Activated CD4-positive, alpha-beta T cell treated with anti-CD3 and anti-CD28 coated beads, Interleukin-2, amount 10 ng/mL, durations not matched to agents 7 days and 5 days (primary cell): ENCODE measurements at regions not wholly inside any gene's neighbourhood (a gene's known extent, or its start where the extent isn't known, plus 50 kb on each side); places are given as distances from the start of the nearest gene placed in this dataset.

Experiments
- CTCF ChIA-PET: fragments of 350-600 bp; sonication (Branson Sonifier 250); formaldehyde crosslinking; loops from one replicate; lab custom pipeline; 2021; ENCODE audit warnings: antibody characterized with exemption; lab: Charles Lee
- POLR2A ChIA-PET: fragments of 350-600 bp; sonication (Branson Sonifier 250); formaldehyde crosslinking; loops from one replicate; lab custom pipeline; 2021; ENCODE audit warnings: antibody characterized with exemption; lab: Charles Lee
- DNase-seq: peaks from one replicate; pipeline ENCODE4 v3.0.0-alpha.2; 2020
- H3K27ac Mint-ChIP-seq: one replicate; pipeline ENCODE4 v1.8.0; 2021; ENCODE audit warnings: mild to moderate bottlenecking, moderate library complexity, mixed read lengths
- H3K27me3 Mint-ChIP-seq: one replicate; pipeline ENCODE4 v1.8.0; 2021; ENCODE audit warnings: mixed read lengths
- H3K36me3 Mint-ChIP-seq: one replicate; pipeline ENCODE4 v1.8.0; 2021; ENCODE audit warnings: low read depth, mixed read lengths
- H3K4me1 Mint-ChIP-seq: one replicate; pipeline ENCODE4 v1.8.0; 2021; ENCODE audit warnings: mixed read lengths
- H3K4me3 Mint-ChIP-seq: one replicate; pipeline ENCODE4 v1.8.0; 2021; ENCODE audit warnings: mild to moderate bottlenecking, moderate library complexity, mixed read lengths
- H3K9me3 Mint-ChIP-seq: one replicate; pipeline ENCODE4 v1.8.0; 2021; ENCODE audit warnings: mixed read lengths

DNA sequence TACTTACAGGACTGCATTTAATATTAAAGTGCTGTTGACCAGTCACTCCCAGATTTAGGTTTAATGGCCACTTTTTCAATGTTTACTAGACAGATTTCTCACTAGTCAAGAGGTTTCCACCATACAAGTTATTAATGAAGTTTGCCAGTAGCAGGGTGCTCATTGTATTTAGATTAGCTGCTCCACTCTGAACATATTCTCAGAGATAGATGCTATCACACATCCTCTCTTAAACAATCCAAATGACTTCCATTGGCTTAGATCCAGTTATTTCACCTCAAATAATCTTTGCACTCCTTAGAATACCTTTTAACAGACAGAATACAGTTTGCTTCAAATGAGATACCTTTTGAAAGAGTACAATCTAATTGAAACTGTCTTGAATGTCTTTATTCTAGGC is 276.1 kb downstream of the HDGFL1 start:
- Mint-ChIP-seq H3K27ac (no peak overlapping the region), H3K9me3 (peaks cover 2% of the 10 kb centered on the region), H3K27me3 (no peaks in the 10 kb centered on the region), H3K36me3 (no peaks in the 10 kb centered on the region), H3K4me1 (no peaks in the 10 kb centered on the region), H3K4me3 (no peak overlapping the region)
- ChIA-PET CTCF (no interaction called here), POLR2A (no interaction called here)
- no peak for DNase-seq

DNA sequence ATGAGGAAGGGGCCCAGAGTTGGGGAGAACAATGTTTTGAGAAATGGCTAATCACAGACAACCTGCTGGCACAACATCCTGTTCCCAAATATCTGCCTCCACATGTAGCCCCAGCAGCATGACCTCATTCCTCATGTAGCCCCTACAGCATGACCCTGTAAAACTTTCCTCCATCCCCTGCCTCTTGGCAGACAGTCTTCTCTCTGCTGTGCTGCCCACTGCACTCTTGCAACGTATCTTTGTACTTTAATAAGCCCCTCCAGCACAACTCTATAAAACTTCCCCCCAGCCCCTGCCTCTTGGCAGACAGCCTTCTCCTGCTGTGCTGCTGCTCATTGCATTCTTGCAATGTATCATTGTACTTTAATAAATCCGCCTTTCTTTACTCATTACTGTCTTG is 278.8 kb downstream of the HDGFL1 start:
- Mint-ChIP-seq H3K27ac (no peak overlapping the region), H3K4me1 (no peaks in the 10 kb centered on the region), H3K4me3 (no peak overlapping the region), H3K27me3 (no peaks in the 10 kb centered on the region), H3K9me3 (no peaks in the 10 kb centered on the region), H3K36me3 (no peaks in the 10 kb centered on the region)
- POLR2A ChIA-PET, result no interaction called here
- CTCF ChIA-PET, result no interaction called here
- no peak for DNase-seq

DNA sequence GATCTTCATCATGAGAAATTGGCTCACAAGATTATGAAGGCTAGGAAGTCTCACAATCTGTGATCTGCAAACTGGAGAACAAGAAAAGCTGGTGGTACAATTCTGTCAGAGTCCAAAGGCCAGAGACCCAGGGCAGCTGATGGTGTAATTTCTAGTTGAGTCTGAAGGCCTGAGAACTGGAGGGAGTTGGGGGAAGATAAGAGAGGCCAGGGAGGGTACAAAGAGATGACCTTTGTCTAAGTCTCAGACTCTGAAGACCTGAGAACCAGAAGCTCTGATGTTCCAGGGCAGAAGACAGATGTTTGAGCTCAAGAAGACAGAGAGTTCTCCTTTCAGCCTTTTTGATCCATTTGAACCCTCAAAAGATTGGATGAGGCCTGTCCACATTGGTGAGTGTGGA is 280.6 kb downstream of the HDGFL1 start:
- DNase-seq, result no peak
- Mint-ChIP-seq H3K27ac (no peak overlapping the region), H3K4me3 (no peak overlapping the region), H3K9me3 (no peaks in the 10 kb centered on the region), H3K4me1 (no peaks in the 10 kb centered on the region), H3K36me3 (no peaks in the 10 kb centered on the region), H3K27me3 (no peaks in the 10 kb centered on the region)
- POLR2A ChIA-PET, result no interaction called here
- CTCF ChIA-PET, result no interaction called here

DNA sequence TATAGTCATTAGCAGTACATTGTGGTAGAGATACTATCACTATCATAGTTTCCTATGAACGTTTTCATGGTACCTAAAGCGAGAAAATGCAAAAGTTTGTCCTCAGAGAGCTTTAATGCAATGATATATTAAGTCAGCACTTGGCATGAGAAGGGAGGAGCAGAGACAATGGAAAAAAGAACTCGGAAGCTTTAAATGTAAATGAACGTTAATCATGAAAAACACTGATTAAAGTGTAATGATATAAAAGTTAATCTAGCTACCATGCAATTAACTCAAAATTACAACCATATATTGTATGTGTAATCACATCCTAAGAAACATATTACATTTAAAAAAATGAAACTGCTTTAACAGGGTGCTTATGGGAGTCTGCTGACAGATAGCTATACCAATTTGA is 282.7 kb downstream of the HDGFL1 start:
- H3K36me3 Mint-ChIP-seq, result no peaks in the 10 kb centered on the region
- POLR2A ChIA-PET, result no interaction called here
- no peak for DNase-seq
- no peak overlapping the region for H3K4me3 Mint-ChIP-seq
- no peaks in the 10 kb centered on the region for H3K4me1 Mint-ChIP-seq
- no peak overlapping the region for H3K27ac Mint-ChIP-seq
- no peaks in the 10 kb centered on the region for H3K9me3 Mint-ChIP-seq
- no peaks in the 10 kb centered on the region for H3K27me3 Mint-ChIP-seq
- CTCF ChIA-PET, result no interaction called here

DNA sequence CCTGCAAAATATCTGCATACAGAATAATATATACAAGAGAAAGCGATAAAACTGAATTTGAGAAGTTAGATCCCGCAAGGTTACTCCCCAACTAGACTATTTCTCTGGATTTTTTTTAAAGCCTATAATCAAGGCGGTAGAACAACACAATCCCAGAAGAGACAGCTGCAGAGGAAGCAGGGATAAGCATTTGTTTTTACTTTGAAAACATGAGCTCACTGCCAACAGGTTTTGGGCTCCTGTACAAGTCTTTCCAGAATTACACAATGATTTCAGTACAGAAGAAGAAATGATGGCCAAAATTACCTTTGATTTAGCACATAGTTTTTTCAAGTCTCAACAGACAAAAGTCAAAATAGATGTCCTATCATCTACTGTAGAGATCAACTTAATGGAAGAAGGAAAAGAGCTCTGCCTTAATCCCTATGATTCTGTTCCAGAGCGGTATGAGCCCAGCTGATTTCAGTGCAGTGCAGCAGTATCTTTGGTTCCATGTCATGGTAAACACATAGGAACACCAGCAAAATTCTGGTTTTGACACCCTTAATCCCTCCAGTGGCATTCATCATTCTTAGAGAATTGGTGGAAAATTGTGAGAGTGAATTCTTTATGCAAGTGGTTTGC is 304.3 kb downstream of the HDGFL1 start:
- ChIA-PET CTCF (interaction anchor here (0.6 to 0.7 kb wide), 2 partner anchors 16 to 252 kb away, joined by 3 to 7 read pairs; no protein-coding TSS in a partner anchor), POLR2A (no interaction called here)
- Mint-ChIP-seq H3K4me3 (no peak overlapping the region), H3K27ac (no peak overlapping the region), H3K36me3 (no peaks in the 10 kb centered on the region), H3K4me1 (no peaks in the 10 kb centered on the region), H3K9me3 (peaks cover 2% of the 10 kb centered on the region), H3K27me3 (no peaks in the 10 kb centered on the region)
- DNase-seq, result no peak

DNA sequence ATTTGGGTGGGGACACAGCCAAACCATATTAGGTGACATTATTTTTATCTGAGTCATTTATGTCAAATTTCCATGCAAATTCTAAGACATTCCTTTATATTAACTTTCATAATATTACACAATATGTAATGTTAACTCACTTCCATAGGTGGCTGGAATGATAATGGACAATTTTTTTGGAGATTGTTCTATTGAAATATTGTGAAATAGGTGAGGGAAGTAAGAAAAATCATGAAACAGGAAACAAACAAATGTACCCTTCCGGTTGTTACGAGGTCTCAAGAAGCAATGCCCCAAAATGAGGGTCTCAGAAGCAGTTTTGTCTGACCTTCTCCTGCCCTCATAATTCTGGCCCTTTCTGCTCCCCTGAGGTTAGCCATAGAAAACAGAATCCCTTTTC is 306.5 kb downstream of the HDGFL1 start:
- Mint-ChIP-seq H3K4me3 (no peak overlapping the region), H3K4me1 (no peaks in the 10 kb centered on the region), H3K27ac (no peak overlapping the region), H3K9me3 (peaks cover 2% of the 10 kb centered on the region), H3K36me3 (no peaks in the 10 kb centered on the region), H3K27me3 (no peaks in the 10 kb centered on the region)
- ChIA-PET POLR2A (no interaction called here), CTCF (no interaction called here)
- DNase-seq, result no peak

DNA sequence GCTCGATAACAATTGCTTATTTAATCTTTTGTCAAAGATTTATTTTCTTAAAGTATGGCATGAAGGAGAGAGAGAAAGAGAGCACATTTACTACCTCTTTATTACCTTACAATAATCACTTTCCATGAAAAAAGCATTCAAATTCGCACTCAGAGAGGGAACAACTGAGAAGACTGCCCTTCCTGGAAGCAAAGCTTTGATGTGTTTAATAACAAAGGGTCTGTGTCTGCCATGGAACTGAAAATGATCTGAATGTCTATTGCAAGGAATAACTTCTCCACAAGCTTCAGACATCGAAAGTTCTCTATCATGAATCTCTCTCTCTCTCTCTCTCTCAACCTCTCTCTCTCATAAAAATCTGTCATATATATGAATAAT is 308.9 kb downstream of the HDGFL1 start:
- ChIA-PET POLR2A (no interaction called here), CTCF (no interaction called here)
- Mint-ChIP-seq H3K27me3 (no peaks in the 10 kb centered on the region), H3K36me3 (no peaks in the 10 kb centered on the region), H3K27ac (no peak overlapping the region), H3K4me3 (no peak overlapping the region), H3K9me3 (peaks cover 2% of the 10 kb centered on the region), H3K4me1 (no peaks in the 10 kb centered on the region)
- no peak for DNase-seq

DNA sequence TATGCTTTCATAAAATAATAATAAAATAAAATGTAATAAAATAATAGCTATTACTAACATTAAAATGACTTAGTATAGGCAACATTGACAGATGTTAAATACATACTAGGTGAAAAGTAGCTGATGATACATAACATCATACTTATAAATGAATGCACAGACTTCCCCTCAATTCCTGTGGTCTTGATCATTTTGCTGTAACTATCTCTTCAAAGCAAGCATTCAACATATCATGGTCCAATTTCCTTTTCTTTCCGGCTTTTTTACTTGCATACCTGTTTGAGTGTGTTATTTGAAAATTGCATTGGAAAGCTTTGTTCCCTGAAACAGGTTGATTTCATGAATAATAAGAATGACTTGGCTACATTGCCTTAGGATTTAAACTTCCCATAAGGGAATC is 309.3 kb downstream of the HDGFL1 start:
- no peak for DNase-seq
- H3K4me1 Mint-ChIP-seq, result no peaks in the 10 kb centered on the region
- ChIA-PET CTCF (no interaction called here), POLR2A (no interaction called here)
- no peaks in the 10 kb centered on the region for H3K36me3 Mint-ChIP-seq
- no peak overlapping the region for H3K27ac Mint-ChIP-seq
- H3K4me3 Mint-ChIP-seq, result no peak overlapping the region
- H3K27me3 Mint-ChIP-seq, result no peaks in the 10 kb centered on the region
- H3K9me3 Mint-ChIP-seq, result peaks cover under 1% of the 10 kb centered on the region

DNA sequence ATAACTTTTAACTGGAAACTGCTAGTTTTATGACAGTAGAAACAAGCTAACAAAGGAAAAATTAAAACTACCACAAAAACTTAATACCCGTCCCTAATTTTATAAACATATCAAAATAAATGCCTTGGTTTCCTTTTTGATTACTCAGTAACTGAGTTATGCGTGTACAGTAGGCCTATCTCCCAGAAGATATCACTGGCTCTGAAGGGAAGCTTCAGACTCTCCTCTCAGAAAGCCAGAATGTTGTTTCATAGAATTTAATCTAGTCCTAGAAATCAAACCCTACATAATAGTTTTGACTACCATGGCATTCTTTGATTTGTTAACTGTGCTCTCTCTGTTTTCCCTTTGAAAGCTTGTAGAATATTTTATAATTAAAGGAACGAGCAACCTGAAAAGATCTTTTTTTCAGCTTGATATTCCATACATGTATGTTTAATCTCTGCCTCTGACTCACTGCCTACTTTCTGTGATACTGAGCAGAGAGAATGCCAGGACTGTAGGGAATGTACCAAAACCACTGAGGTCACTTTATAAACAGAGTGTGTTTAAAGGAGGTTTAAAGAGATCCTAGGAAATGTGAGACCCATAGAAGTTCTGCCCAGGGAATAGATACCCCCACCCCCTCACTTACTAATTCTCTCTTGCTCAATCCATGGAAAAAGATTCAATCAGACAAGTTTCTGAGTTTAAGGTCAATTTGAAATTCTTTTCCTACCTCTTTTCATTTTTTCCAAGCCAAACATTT is 311.5 kb downstream of the HDGFL1 start:
- no peaks in the 10 kb centered on the region for H3K36me3 Mint-ChIP-seq
- no peak for DNase-seq
- POLR2A ChIA-PET, result no interaction called here
- no peaks in the 10 kb centered on the region for H3K27me3 Mint-ChIP-seq
- H3K4me3 Mint-ChIP-seq, result no peak overlapping the region
- CTCF ChIA-PET, result no interaction called here
- H3K9me3 Mint-ChIP-seq, result no peaks in the 10 kb centered on the region
- no peak overlapping the region for H3K27ac Mint-ChIP-seq
- no peaks in the 10 kb centered on the region for H3K4me1 Mint-ChIP-seq

DNA sequence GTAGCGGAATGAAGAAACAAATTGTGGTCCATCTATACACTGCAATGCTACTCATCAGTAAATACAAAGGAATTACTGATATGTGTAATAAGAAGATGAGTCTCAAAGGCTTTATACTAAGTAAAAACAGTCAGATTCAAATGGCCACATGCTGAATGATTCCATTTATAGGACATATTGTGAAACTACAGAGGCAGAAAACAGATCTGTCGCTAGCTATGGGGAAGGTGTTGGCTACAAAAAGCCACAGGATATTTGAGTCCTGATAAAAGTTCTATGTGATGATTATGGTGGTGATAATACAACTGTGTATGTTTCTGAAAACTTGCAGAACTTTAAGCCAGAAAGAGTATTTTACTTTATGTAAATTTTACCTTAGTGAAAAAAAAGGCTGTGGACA is 313.2 kb downstream of the HDGFL1 start:
- no peaks in the 10 kb centered on the region for H3K27me3 Mint-ChIP-seq
- no peak overlapping the region for H3K27ac Mint-ChIP-seq
- H3K4me1 Mint-ChIP-seq, result no peaks in the 10 kb centered on the region
- POLR2A ChIA-PET, result no interaction called here
- no peak overlapping the region for H3K4me3 Mint-ChIP-seq
- no peaks in the 10 kb centered on the region for H3K36me3 Mint-ChIP-seq
- CTCF ChIA-PET, result no interaction called here
- no peak for DNase-seq
- no peaks in the 10 kb centered on the region for H3K9me3 Mint-ChIP-seq

DNA sequence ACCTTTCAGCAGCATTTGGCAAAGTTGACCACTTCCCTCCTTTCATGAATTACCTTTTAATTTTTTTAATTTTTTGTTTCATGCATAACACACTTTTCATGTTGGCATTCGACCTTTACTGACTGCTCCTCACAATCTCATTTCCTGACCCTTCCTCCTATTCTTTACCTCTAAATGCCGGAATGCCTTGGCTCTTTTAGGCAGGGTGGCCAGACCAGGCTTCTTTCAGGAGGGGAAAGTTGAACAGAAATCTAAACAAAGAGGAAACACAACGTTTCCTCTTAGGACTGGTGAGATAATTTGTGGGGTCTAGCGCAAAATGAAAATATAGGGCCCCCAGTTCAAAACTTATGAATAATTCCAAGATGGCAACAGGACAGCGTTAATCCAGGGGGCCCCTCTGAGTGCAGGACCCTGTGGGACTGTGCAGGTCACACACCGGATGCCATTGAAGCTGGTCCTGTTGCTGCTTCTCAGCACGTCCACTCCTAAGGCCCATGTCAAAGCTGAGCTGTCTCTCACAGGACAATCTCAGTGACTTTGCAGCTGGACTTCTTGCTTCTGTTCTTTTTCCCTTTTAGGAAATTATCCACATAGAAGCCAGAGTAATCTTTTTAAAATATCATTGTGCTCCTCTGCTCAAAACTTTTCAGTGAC is 313.8 kb downstream of the HDGFL1 start:
- Mint-ChIP-seq H3K4me1 (no peaks in the 10 kb centered on the region), H3K27ac (no peak overlapping the region), H3K36me3 (no peaks in the 10 kb centered on the region), H3K4me3 (no peak overlapping the region), H3K27me3 (no peaks in the 10 kb centered on the region), H3K9me3 (no peaks in the 10 kb centered on the region)
- DNase-seq, result no peak
- POLR2A ChIA-PET, result no interaction called here
- CTCF ChIA-PET, result no interaction called here

DNA sequence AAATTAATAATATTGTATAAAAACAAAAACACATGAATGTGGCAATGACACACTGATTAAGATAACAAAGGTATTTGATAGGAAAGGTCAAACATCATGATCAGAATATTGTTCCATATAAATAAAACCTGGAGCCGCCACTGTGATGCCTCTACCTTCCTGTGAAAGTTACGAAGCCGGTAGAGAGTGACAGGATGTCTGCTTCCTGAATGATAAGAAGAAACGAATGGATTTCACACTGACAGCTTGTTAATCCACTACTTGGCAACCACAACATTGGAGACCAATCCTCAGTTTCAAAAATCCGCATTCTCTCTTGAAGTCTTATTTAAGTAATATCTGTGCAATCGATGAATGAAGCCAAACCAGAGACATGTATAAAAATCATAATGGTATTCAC is 315.1 kb downstream of the HDGFL1 start:
- no peak for DNase-seq
- no peaks in the 10 kb centered on the region for H3K27me3 Mint-ChIP-seq
- CTCF ChIA-PET, result interaction anchor here (0.6 kb wide), 1 partner anchor 181 kb away, joined by 3 read pairs; no protein-coding TSS in a partner anchor
- H3K4me1 Mint-ChIP-seq, result no peaks in the 10 kb centered on the region
- POLR2A ChIA-PET, result no interaction called here
- H3K4me3 Mint-ChIP-seq, result no peak overlapping the region
- H3K36me3 Mint-ChIP-seq, result no peaks in the 10 kb centered on the region
- no peaks in the 10 kb centered on the region for H3K9me3 Mint-ChIP-seq
- H3K27ac Mint-ChIP-seq, result no peak overlapping the region

DNA sequence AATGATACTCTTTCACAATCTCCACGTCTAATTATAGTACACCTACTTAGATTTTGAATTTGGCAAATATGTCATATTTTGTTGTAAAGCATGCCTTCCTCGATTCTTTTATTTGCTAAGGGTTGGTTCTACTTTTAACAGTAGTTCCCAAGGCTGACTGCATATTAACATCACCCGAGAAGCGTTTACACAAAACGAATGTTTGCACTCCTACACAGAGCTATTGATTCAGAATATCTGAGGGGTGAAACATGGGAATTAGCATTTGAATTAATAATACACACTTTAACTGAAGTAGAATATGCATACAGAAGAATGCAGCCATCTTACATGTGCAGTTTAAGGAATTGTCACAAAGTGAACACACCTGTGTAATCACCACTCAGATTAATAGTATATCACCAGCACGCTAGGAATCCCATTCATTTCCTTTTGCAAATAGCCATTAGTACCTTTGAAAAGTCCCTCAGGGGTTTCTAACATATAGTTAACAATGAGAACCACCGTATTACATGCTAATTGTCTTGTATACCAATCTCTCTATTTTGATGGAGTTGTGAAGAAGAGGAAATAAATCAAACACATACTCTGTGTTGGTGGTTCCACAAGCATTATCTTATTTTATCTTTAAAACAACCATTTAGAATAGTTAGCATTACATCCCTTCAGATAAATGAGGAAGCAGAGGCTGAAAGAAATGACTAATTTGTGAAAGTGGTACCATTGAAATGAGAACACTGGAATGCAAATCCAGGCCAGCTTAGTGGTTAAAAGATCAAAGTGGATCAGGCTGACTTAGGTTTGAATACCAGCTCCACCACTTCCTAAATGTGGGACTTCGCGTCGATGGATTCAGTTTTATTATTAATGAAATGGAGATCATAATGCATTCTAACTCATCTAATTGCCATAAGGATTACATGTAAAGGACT is 317.6 kb downstream of the HDGFL1 start:
- CTCF ChIA-PET, result no interaction called here
- Mint-ChIP-seq H3K27ac (no peak overlapping the region), H3K36me3 (no peaks in the 10 kb centered on the region), H3K4me3 (no peak overlapping the region), H3K4me1 (no peaks in the 10 kb centered on the region), H3K27me3 (no peaks in the 10 kb centered on the region), H3K9me3 (no peaks in the 10 kb centered on the region)
- DNase-seq, result no peak
- POLR2A ChIA-PET, result no interaction called here
